ENCODE measurements at regions not wholly inside any gene's neighbourhood (a gene's known extent, or its start where the extent isn't known, plus 50 kb on each side); places are given as distances from the start of the nearest gene placed in this dataset.

- TF ChIP-seq BHLHE40 (IDR thresholded peaks at IDR 0.05; ENCODE audit: borderline replicate concordance), result no peak
- TF ChIP-seq LEF1 (IDR thresholded peaks at IDR 0.05; ENCODE audit: borderline replicate concordance), result no peak
- TF ChIP-seq SUZ12 (IDR thresholded peaks at IDR 0.05), result no peak
- no peak for TF ChIP-seq ELF4 (IDR thresholded peaks at IDR 0.05)
- no peak for TF ChIP-seq ARNT (IDR thresholded peaks at IDR 0.05)
- no peak for TF ChIP-seq CTBP1 (IDR thresholded peaks at IDR 0.05; ENCODE audit: borderline replicate concordance)
- TF ChIP-seq FOXM1 (IDR thresholded peaks at IDR 0.05; ENCODE audit: borderline replicate concordance), result no peak
- TF ChIP-seq TARDBP (IDR thresholded peaks at IDR 0.05), result no peak
- TF ChIP-seq ZNF384 (IDR thresholded peaks at IDR 0.05), result no peak
- no peak for TF ChIP-seq HDGF (IDR thresholded peaks at IDR 0.05; ENCODE audit: borderline replicate concordance)
- no peak for TF ChIP-seq PKNOX1 (IDR thresholded peaks at IDR 0.05)
These were observed 97.9 kb upstream of the CDX4 start for GRCh38 chrX:73348977-73349376.

Data from HEK293T (cell line).